HG03196 (cell line): ENCODE measurements at regions not wholly inside any gene's neighbourhood (a gene's known extent, or its start where the extent isn't known, plus 50 kb on each side); places are given as distances from the start of the nearest gene placed in this dataset.
"Not testable (repeated sequence)": the region's sequence is repeated elsewhere in the genome, so short reads cannot be mapped to it uniquely, and the experiment has no call there.

Experiments used
- ATAC-seq: cut with Tn5 transposase; IDR thresholded peaks from one replicate; pipeline ENCODE4 v1.9.1; 2021; ENCODE audit not compliant: unreplicated experiment

DNA sequence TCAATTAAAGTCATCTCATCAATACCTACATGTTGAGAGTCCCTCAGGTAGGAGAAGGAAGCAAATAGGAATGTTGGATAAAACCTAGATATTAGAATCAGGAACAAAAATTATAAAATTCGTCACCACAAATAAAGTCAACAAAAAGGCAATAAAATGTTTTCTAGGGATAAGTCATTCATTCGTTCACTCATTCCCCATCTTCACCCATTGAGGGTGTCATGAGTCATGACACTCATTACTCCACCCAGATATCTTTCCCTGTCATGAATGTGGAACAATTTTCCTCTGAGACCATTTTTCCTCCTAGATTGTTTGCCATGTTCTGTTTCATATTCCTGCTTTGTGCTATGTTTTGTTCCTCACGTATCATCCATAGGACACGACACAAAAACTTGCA lies 50.9 kb upstream of the OLIG3 start:
- ATAC-seq: no peak

DNA sequence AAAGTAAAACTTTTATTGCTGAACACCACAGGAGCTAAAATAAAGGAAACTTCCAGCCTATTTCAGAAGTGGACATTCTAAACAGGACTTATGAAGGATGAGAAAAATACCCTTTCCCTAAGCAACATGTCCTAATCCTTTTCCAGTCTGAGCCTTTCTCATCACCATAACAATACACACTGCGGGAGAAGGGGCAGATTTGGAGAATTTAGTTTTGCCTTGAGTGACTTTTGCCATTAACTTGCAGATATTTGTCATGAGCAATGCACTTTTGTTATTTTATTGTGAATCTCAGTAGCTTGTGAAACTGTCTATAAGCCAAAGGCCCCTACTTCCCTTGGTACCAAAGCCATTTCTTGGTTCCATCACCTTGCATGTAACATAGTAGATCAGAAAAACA lies 53.0 kb upstream of the OLIG3 start:
- ATAC-seq: no peak

- ATAC-seq: no peak
Observed at GRCh38 chr6:137547601-137548000, 53.4 kb upstream of the OLIG3 start.

GRCh38 chr6:137549106-137549505 lies 54.9 kb upstream of the OLIG3 start:
- no peak for ATAC-seq

- no peak for ATAC-seq
Observed at GRCh38 chr6:137550535-137550934, 56.3 kb upstream of the OLIG3 start.

DNA sequence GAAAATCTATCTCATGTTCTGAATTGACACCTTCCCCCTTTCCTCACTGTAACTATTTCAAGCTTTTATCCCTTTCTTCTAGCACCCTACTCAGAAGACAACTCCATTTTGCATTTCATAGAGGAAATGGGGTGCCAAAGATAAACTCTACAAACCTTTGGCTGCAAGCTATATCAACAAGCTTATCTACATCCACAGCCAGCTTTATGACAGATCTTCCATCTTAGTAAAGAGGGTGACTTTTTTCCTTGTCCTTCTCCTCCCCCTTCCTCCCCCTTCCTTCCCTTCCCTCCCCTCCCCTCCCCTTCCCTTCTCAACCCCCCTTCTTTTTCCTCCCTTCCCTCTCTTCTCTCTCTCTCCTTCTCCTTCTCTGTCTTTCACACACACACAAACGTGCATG lies 58.0 kb upstream of the OLIG3 start:
- no peak for ATAC-seq

DNA sequence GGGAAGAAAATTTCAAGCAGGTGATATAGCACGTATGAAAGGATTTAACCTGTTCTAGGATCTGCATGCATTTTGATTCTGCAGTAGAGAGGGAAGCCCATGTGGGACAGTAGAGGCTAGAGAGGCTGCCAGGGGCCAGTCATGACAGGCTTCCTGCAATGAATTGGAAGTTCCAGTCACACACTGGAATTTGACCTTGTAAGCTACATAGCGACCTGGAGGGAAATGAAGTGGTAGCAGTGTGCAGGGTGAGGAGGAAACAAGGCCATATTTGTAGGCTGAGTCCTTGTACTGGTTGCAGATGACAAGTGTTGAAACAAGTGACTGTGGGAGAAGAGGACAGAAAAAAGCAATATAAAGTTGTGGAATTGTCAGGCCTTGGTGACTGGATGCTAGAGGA lies 58.6 kb upstream of the OLIG3 start:
- no peak for ATAC-seq

DNA sequence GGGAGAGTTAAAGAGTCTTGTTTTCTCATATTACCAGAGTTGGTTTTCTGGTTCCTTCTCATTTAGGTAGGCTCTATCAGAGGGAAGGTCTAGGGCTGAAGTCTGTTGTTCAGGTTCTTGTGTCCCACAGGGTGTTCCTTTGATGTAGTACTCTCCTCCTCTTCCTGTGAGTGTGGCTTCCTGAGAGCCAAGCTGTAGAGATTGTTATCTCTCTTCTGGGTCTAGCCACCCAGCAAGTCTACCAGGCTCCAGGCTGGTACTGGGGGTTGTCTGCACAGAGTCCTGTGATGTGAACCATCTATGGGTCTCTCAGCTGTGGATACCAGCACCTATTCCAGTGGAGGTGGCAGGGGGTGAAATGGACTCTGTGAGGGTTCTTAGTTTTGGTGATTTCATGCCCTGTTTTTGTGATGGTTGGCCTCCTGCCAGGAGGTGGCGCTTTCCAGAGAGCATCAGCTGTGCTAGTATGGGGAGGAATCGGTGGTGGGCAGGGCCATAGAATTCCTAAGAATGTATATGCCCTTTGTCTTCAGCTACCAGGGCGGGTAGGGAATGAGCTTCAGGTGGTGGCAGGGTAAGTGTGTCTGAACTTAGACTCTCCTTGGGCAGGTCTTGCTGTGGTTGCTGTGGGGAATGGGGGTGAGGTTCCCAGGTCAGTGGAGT lies 65.5 kb upstream of the OLIG3 start:
- not testable (repeated sequence) for ATAC-seq

DNA sequence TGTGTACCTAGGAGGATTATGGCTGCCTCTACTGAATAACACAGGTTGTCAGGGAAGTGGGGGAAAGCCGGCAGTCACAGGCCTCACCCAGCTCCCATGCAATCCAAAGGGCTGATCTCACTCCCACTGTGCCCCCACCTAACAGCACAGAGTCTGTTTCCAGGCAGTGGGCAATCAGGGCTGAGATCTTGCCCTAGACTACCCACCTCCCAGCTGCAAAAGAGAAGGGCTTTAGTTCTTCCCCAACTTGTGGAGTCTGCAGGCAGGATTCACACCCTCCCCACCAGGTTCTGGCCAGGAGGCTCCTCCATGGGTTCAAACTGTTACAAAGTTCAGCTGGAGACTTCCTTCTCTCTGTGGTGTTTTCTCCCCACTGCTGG lies 66.0 kb upstream of the OLIG3 start:
- ATAC-seq: no peak

- ATAC-seq: no peak
Observed at GRCh38 chr6:137568067-137568466, 73.9 kb upstream of the OLIG3 start.

GRCh38 chr6:137570393-137570792 lies 76.2 kb upstream of the OLIG3 start:
- ATAC-seq: no peak

GRCh38 chr6:137571854-137572253 lies 77.7 kb upstream of the OLIG3 start:
- no peak for ATAC-seq

- no peak for ATAC-seq
Observed at GRCh38 chr6:137573739-137574138, 79.5 kb upstream of the OLIG3 start.

GRCh38 chr6:137579612-137580011 lies 85.4 kb upstream of the OLIG3 start:
- no peak for ATAC-seq

DNA sequence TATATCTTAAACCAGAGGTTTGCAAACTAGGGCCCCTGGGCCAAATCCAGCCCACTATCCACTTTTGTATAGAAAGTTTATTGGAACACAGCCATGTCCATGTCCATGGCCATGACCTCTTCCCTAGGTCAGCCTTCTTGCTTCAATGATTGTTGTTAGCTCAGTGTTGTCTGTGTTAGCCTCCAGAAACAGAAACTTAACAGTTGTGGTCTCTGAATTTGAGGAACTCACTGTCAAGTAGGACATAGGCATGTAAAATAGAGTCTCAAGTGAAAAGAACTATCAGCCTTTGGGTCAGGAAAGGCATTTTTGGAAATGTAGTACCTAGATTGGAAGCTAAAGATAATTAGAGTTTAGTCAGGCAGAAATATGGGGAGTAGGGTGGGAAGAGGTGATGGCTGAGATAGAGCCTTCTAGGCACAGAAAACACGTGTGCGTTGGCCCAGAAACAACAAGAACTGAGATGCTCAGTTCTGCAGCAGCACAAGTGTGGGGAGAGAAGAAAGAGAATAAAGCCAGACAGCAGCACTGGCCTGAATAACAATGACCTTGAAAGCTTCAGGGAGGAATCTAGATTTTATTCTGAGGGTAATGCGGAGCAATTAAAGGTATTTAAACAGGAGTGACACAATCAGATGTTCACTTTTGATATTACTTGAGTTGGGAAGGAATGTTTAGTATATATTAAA lies 87.0 kb upstream of the OLIG3 start:
- ATAC-seq: no peak

DNA sequence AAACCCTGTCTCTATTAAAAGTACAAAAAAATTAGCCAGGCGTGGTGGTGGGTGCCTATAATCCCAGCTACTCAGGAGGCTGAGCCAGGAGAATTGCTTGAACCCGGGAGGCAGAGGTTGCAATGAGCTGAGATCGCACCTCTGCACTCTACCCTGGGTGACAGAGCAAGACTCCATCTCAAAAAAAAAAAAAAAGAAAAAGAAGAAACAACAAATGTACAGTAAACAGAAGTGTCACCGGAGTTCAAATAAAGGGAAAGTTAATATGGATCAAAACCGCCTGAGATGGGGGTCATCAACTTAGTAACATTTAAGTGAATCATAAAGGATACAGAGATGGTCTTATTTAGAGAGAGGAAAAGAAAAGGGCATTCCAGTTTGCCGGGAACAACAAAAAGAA lies 89.3 kb upstream of the OLIG3 start:
- not testable (repeated sequence) for ATAC-seq

DNA sequence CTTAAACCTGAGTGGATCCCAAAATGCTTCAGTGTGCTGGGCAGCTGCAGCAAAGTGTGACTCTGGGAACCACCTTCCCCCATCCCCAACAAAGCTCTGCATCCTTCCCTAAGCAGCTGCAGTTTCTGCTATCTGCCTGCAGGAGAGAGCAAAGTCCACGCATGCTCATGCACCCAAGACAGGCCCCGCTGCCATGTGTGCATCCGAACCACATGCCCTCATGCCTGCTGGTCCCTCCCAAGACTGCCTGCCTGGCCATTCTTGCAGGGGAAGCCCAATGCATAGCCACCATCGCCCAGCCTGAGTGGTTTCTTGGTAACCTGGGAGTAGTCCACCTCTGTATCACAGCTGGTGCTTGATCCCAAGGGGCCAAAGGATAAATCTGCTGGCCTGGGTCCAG lies 94.3 kb upstream of the OLIG3 start:
- ATAC-seq: no peak

DNA sequence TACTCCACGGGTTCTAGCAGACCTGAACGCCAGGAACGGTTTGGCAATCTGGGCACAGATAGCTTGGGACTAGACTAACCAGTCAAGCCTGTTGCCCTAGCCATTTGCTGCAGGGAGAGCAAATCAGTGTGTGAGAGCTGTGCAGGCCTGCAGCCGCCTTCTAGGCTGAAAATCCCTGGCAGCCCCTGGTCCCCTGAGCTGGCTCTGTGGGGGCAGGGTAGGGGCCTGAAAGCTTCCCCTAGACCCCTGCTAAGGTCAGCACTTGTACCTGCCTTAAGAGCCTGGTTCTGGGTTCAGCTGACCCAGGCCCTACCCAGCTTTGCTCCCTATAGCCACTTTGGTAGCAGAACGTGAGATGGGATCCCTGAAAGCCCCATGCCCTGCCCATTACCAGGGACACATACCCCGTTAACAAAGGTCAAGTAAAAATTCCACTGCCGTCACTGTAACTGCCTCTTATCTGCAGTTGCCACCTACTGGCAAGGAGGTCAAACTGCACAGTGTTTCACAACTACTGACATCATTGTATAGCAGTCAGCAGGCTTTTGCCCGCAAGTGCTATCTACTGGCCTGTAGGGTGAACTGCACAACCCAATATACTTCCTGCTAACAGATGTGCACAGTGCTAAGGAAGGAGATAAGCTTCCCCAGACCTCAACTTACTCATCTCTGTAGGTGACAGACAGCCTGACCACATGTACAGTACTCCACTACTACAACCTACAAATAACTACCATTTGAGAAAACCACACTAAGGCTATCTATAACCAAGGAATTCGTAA lies 95.1 kb upstream of the OLIG3 start:
- peak; percentile 98 for ATAC-seq

- no peak for ATAC-seq
Observed at GRCh38 chr6:137590684-137591083, 96.5 kb upstream of the OLIG3 start.

DNA sequence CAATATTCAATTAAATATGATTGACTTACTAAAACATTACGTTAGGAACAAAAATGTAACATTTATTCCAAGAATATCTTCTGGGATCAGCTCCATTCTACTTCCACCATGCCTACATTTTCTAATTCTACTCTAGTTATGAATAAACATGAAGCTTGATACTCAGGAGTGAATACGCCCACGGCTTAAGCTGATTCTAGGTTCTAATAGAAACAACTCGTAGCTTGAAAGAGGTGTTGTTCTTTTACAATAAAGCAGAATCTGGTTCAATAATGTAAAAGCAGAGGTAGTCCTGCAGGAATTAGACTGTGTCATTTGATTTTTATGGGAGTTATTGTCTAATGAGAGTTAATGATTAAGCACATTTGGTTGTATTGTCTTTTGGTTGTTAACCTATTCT lies 107.3 kb upstream of the OLIG3 start:
- ATAC-seq: no peak

DNA sequence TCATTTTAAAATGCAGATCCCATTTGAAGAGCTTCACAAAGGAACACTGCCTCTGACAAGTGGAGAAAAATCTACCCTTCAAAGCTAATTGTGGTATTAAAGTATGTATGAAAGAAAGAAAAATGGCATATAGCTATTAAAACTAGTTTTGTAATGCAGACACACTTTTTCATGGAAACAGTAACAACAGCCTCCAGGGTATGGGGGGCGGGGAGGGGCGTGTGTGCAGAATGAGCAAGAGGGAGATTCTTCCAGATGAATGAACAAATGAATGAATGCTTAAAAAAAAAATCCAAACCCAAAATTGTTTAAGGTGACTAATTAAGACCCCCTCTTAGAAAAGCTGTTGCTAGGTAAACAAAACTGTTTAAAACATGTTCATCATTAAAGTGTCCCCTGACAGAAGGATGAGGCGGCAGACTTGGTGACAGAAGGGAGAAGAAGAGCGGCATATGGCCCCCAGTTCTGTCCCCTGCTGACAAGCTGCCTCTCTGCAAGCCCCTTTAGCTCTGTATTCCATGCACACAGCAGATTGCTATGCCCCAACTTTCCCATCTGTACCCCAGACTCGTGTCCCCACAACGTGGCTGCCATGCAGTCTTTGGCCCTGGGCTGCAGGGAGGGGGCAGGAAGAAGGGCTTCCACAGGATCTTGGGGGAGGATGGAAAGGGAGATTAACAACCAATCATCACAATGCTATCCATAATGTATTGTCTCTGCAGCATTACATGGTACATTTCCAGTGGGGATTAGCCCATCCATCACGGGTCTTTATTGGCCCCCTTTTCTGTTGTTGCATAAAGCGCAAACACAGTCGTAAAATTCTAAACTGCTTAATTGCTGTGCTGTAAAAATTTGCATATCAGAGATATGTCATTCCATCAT lies 108.4 kb upstream of the OLIG3 start:
- no peak for ATAC-seq
